ENCODE measurements at regions not wholly inside any gene's neighbourhood (a gene's known extent, or its start where the extent isn't known, plus 50 kb on each side); places are given as distances from the start of the nearest gene placed in this dataset.

- TF ChIP-seq CTCF (IDR thresholded peaks at IDR 0.05) = no peak
Measured at GRCh38 chr11:80084608-80085007, 643.8 kb upstream of the TENM4 start.

GRCh38 chr11:80083531-80083951 is 642.7 kb upstream of the TENM4 start:
- no peak for TF ChIP-seq CTCF (IDR thresholded peaks at IDR 0.05)

DNA sequence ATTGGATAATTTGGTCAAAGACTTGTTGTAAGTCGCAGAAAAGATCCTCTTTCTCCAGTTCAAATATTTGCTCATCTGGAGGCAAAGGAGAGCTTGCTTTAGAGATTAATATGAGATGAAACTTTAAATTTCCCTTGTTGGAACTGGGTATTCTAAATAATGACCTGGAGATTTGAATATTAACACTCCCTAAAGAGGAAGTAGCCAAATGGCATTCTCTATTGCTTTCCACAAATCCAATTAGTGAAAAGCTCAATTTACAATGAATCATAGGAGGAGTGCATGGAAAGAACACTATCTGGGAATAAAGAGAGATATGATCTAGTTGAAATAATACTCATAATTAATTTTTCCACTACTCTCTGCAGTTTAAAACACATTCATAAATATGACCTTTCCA is 641.6 kb upstream of the TENM4 start:
- TF ChIP-seq CTCF (IDR thresholded peaks at IDR 0.05) = no peak

- TF ChIP-seq CTCF (IDR thresholded peaks at IDR 0.05) = no peak
Measured at GRCh38 chr11:80077113-80077512, 636.3 kb upstream of the TENM4 start.

- TF ChIP-seq CTCF (IDR thresholded peaks at IDR 0.05) = no peak
Measured at GRCh38 chr11:80074837-80075236, 634.0 kb upstream of the TENM4 start.

DNA sequence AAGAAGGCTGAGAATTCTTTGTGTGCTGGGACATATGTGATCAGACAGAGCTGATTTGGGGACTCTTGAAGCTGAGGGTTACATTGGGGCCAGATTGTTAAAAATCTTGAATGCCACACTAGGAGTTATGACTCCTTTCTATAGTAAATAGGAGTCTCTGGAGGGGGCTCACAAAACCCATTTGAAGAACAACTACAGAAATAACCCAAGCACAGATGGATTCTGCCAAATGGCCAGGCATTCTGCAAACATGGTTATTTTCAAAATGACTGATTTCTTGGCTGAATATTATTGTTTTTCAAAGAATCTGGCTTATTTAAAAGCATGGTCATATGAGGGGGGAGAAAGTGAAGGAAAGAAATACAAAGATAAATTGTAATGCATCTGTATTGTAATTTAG is 625.5 kb upstream of the TENM4 start:
- TF ChIP-seq CTCF (IDR thresholded peaks at IDR 0.05) = no peak

GRCh38 chr11:80065086-80065485 is 624.3 kb upstream of the TENM4 start:
- TF ChIP-seq CTCF (IDR thresholded peaks at IDR 0.05) = no peak

DNA sequence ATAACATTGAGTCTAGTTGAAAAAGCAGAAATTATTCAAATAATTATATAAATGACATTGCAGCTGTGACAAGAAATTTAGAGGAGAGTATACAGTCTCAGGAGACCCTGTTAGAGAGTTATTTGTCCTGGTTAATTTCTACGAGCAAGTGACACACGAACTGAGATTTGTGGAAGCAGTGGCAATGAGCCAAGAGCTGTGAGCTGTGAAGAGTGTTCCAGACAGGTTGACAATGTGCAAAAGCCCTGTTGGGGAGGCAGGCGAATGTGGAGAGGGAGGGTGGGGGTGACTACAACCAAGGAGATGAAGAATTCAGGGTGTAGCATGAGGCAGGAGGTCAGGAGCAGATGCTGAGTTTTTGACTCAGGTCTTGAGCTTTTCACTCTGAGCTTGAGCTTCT is 620.2 kb upstream of the TENM4 start:
- TF ChIP-seq CTCF (IDR thresholded peaks at IDR 0.05) = no peak
